Nephron (organoid): ENCODE measurements at regions not wholly inside any gene's neighbourhood (a gene's known extent, or its start where the extent isn't known, plus 50 kb on each side); places are given as distances from the start of the nearest gene placed in this dataset.

Experiments
- H3K27ac Mint-ChIP-seq, 3 experiments: 2 replicates each; pipeline ENCODE4 v1.8.0; 2020; ENCODE audit warnings: mixed read lengths in 3 of 3, mild to moderate bottlenecking in 2 of 3, moderate library complexity in 1 of 3
- H3K27me3 Mint-ChIP-seq: 2 replicates; pipeline ENCODE4 v1.8.0; 2021; ENCODE audit warnings: low read depth, mild to moderate bottlenecking, moderate library complexity, mixed read lengths
- H3K36me3 Mint-ChIP-seq: 2 replicates; pipeline ENCODE4 v1.8.0; 2020; ENCODE audit warnings: low read depth, mixed read lengths
- H3K4me1 Mint-ChIP-seq: 2 replicates; pipeline ENCODE4 v1.8.0; 2020; ENCODE audit warnings: mixed read lengths
- H3K4me3 Mint-ChIP-seq, 3 experiments: 2 replicates each; pipeline ENCODE4 v1.8.0; 2020; ENCODE audit warnings: mild to moderate bottlenecking in 3 of 3, mixed read lengths in 3 of 3, moderate library complexity in 2 of 3
- H3K9me3 Mint-ChIP-seq: 2 replicates; pipeline ENCODE4 v1.8.0; 2020; ENCODE audit warnings: mixed read lengths
- TF ChIP-seq, protein P1 (sequence below), 3 experiments: fragments of 200-600 bp; sonication (generic); IDR thresholded peaks; one replicate each; pipeline ENCODE4 v1.5.0; 2021; ENCODE audit warnings: antibody characterized with exemption in 3 of 3; ENCODE audit not compliant: unreplicated experiment in 3 of 3

DNA sequence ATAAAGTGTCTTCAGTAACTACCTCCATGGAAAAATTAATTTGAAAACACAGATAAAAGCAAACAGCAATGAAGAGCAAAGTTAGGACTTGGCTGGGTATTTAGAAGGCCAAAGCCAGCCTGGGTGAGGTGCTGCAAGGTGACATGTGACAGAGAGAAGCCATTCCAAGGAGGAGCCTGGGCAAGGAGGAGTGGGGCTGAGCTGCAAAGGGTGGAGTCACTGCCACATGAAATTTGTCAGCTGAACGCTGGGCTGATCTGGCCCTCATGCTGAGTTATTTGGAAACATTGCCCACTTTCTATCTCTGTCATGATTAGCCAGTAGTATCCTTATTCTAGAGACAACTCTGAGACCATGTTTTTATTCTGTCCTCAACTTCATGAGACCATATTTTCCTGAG lies 76.3 kb downstream of the PERP start:
- Mint-ChIP-seq H3K4me1 (no peaks in the 10 kb centered on the region), H3K27me3 (no peaks in the 10 kb centered on the region), H3K9me3 (no peaks in the 10 kb centered on the region), H3K36me3 (no peaks in the 10 kb centered on the region), H3K27ac (no peak overlapping the region), H3K4me3 (no peak overlapping the region)
- TF ChIP-seq, protein P1, sequence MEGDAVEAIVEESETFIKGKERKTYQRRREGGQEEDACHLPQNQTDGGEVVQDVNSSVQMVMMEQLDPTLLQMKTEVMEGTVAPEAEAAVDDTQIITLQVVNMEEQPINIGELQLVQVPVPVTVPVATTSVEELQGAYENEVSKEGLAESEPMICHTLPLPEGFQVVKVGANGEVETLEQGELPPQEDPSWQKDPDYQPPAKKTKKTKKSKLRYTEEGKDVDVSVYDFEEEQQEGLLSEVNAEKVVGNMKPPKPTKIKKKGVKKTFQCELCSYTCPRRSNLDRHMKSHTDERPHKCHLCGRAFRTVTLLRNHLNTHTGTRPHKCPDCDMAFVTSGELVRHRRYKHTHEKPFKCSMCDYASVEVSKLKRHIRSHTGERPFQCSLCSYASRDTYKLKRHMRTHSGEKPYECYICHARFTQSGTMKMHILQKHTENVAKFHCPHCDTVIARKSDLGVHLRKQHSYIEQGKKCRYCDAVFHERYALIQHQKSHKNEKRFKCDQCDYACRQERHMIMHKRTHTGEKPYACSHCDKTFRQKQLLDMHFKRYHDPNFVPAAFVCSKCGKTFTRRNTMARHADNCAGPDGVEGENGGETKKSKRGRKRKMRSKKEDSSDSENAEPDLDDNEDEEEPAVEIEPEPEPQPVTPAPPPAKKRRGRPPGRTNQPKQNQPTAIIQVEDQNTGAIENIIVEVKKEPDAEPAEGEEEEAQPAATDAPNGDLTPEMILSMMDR (IDR thresholded peaks at IDR 0.05; ENCODE audit: unreplicated experiment in 3 of 3) = no peak

DNA sequence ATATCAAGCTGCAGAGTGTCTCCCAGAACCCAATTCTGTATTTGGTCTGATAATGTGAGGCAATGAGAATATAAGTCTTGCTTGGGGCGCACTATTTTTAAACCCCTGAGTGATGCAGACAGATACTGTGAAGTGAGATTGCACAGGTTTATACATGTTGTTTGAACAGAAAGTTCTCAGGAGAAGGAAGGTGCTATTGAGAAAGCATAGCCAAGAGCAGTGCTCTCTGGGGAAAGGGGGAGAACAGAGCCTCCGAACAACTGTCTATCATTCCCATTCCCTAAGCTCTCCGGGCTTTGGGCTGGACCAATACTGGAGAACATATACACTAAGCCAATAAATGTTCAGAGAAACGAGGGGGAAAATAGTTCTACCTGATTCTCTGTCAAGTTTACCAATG lies 75.8 kb downstream of the PERP start:
- TF ChIP-seq, protein P1 (IDR thresholded peaks at IDR 0.05; ENCODE audit: unreplicated experiment in 3 of 3) = no peak
- Mint-ChIP-seq H3K4me3 (no peak overlapping the region), H3K27me3 (no peaks in the 10 kb centered on the region), H3K9me3 (no peaks in the 10 kb centered on the region), H3K4me1 (no peaks in the 10 kb centered on the region), H3K36me3 (no peaks in the 10 kb centered on the region), H3K27ac (no peak overlapping the region)

DNA sequence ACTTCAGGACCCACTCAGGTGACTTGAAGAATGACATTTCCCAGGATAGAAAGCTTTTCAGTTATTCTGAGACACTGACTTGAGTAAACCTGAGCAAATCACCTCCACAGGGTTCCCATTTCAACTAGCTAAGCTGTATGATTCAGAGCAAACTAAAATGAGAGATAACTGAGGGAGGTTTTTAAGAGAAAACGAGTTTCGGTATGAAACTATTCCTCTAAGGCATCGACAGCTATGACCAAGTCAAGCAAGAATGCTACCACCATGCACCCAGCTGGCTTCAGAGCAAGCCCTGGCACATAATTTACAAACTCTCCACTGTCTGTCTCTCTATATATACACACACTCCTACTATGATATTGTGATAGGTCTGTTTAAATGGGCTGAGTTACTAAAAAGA lies 75.4 kb downstream of the PERP start:
- TF ChIP-seq, protein P1 (IDR thresholded peaks at IDR 0.05; ENCODE audit: unreplicated experiment in 3 of 3) = no peak
- no peaks in the 10 kb centered on the region for H3K36me3 Mint-ChIP-seq
- no peaks in the 10 kb centered on the region for H3K27me3 Mint-ChIP-seq
- no peaks in the 10 kb centered on the region for H3K4me1 Mint-ChIP-seq
- no peak overlapping the region for H3K4me3 Mint-ChIP-seq
- no peaks in the 10 kb centered on the region for H3K9me3 Mint-ChIP-seq
- no peak overlapping the region for H3K27ac Mint-ChIP-seq

DNA sequence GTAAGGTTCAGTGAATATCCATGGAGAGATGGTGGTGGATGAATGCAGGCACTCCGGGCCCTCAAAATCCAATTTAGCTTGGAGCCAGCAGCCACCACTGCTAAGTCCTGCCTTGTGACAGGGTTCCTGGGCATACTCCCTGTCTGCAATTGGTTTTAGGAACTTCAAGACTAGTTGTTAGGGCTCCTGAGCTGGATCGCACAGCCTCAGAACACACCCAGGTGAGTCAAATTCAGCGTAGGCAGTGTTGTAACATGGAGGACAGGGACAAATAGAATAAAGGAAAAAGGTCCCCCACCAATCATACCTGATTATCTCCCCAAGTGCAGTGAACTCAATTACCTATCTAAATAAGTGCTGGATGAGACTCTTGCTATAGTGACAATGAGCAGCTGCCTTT lies 74.6 kb downstream of the PERP start:
- Mint-ChIP-seq H3K36me3 (no peaks in the 10 kb centered on the region), H3K27me3 (no peaks in the 10 kb centered on the region), H3K27ac (no peak overlapping the region), H3K4me1 (no peaks in the 10 kb centered on the region), H3K9me3 (no peaks in the 10 kb centered on the region), H3K4me3 (no peak overlapping the region)
- TF ChIP-seq, protein P1 (IDR thresholded peaks at IDR 0.05; ENCODE audit: unreplicated experiment in 3 of 3) = no peak

DNA sequence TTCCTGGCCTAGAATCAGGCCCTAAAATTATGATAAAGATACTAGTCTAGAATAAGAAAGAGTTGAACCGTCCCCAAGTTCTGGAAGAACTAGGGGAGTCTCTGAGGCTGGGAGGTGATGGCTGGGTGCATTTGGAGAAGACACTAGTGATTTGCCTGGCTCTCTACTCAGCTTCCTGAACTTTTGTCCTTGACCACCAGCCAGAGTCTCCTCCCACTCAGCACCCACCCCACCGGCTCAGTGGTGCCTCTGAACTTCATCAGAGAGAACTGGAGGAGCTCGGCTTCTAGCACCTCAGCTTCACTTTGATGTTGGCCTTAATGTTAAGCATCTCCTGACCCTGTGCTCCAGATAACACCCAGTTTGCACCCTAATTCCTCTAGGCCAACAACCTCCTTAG lies 73.0 kb downstream of the PERP start:
- TF ChIP-seq, protein P1 (IDR thresholded peaks at IDR 0.05; ENCODE audit: unreplicated experiment in 3 of 3) = no peak
- H3K9me3 Mint-ChIP-seq = no peaks in the 10 kb centered on the region
- H3K36me3 Mint-ChIP-seq = no peaks in the 10 kb centered on the region
- H3K4me3 Mint-ChIP-seq = no peak overlapping the region
- no peaks in the 10 kb centered on the region for H3K4me1 Mint-ChIP-seq
- H3K27ac Mint-ChIP-seq = no peak overlapping the region
- no peaks in the 10 kb centered on the region for H3K27me3 Mint-ChIP-seq

DNA sequence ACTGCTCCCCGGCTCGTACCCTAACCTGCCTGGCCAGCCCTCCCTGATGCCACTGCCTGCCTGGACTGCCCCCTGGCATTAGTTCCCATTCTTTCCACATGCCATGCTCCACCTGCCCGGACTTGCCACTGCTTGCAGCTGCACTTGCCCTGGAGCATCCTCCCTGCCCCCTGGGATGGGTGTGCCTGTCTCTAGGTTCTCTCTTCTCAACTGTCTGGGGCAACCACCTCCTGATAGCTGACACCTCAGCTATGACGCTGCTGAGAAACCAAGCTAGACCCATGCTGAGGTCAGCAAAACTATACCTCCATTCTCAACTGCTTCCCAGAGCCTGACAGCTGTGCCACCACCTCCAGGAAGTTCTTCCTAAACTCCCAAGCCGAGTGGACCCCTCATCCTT lies 72.1 kb downstream of the PERP start:
- TF ChIP-seq, protein P1 (IDR thresholded peaks at IDR 0.05; ENCODE audit: unreplicated experiment in 3 of 3) = no peak
- Mint-ChIP-seq H3K4me1 (no peaks in the 10 kb centered on the region), H3K9me3 (no peaks in the 10 kb centered on the region), H3K27me3 (no peaks in the 10 kb centered on the region), H3K36me3 (no peaks in the 10 kb centered on the region), H3K4me3 (no peak overlapping the region), H3K27ac (no peak overlapping the region)
